HG03097 (cell line): ENCODE measurements at regions not wholly inside any gene's neighbourhood (a gene's known extent, or its start where the extent isn't known, plus 50 kb on each side); places are given as distances from the start of the nearest gene placed in this dataset.

Experiments
- ATAC-seq: cut with Tn5 transposase; IDR thresholded peaks from one replicate; pipeline ENCODE4 v1.9.1; 2021; ENCODE audit not compliant: unreplicated experiment, low FRiP score

DNA sequence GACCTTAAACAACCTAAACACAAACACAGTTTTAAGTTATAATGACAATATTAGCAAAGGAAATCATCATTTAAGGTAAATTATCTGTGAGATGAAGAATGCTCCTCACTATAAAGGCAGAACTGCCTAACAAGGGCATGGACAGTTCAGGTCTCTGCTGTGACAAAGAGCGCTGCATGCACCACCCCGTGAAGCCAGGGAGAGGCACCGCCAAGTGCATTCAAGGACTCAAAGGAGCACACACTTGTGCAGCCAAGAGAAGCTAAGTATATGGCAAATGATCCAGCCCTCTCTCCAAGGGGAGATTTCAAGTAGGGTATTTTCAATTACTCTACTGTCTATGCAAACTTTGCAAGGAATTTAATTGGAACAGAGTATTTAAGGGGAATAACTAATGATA lies 126.0 kb downstream of the RAP2A start:
- no peak for ATAC-seq

DNA sequence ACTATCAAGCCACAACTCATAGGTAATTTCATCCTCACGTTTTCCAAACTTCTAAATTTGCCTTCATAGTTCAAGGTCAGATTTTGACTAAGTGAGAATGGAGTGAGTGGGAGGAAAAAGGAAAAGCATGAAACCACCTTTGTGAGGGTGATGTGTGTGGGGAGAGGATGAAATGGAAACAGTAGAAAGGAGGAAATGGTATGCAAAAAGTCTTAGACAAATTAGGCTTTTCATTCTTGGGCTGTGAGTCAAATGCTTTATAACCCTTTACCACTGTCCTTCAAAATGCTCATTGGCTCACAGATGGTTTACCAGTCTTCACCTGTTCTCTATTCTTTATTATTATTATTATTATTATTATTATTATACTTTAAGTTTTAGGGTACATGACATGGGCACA lies 127.2 kb downstream of the RAP2A start:
- ATAC-seq, result no peak

DNA sequence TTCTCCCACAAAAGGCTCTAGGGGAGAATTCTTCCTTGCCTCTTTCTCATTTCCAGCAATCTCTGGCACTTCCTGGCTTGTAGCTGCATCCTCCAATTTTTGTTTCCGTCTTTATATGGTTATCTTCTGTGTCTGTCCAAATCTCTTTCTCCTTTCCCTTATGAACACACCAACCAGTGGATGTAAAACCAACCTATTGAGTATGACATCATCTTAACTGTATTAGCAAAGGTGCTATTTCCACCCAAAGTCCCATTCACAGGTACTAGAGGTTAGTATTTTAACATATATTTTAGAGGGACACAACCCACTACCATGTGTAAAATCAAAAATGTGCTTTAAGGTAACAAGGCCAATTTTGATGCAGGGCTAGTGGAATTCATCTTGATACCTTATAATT lies 129.0 kb downstream of the RAP2A start:
- no peak for ATAC-seq

DNA sequence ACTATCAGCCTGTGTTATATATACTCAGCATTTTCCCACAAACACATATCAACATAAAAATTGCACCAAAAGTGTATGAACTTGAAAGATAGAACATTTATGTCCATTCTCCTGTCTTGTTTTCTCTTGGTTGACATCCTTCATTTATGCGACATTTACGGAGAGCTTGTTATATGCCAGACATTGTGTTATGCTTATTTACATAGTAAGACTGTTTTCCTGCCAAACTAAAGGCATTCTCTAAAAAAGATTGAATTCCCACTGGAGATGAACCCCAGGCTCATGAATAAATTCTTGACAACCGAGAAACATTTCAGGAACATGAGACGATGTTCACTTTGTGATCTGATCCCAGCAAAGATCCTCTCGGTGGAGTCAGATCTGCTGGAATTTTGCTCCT lies 131.0 kb downstream of the RAP2A start:
- ATAC-seq, result no peak

DNA sequence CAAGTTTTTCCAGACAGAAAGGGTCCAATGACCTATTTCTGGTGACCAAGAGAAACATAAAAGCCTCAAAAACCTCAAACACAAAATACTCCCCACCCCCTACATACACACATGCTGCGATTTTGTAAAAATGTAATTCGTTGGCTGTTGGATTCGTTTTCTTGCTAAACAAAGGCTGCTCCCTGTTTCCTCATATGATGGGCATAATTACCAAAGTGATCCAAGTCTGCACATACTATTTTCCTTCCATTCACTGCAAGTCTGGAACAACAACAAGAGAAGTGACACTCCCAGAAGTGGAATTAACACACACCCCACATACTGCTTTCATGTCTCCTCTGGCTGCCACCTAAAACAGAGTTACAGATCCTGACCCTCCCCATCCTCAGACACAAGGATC lies 131.9 kb downstream of the RAP2A start:
- no peak for ATAC-seq

DNA sequence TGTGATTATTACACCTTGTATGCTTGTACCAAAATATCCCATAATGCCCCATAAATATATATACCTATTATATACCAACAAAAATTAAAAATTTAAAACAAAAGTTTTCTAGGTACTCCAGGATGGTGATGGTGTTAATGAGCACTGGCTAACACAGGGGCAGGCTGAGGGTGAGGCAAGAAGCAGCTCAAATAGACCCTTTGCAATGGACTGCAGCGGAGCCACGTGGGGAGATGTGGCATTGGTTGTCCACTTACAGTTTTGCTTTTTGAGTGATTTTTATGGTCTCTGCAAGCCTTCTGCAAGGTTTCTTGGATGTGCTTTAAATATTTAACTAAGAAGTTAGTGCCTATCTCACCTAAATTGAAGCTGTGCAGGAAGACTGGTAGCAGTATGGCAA lies 132.9 kb downstream of the RAP2A start:
- no peak for ATAC-seq

DNA sequence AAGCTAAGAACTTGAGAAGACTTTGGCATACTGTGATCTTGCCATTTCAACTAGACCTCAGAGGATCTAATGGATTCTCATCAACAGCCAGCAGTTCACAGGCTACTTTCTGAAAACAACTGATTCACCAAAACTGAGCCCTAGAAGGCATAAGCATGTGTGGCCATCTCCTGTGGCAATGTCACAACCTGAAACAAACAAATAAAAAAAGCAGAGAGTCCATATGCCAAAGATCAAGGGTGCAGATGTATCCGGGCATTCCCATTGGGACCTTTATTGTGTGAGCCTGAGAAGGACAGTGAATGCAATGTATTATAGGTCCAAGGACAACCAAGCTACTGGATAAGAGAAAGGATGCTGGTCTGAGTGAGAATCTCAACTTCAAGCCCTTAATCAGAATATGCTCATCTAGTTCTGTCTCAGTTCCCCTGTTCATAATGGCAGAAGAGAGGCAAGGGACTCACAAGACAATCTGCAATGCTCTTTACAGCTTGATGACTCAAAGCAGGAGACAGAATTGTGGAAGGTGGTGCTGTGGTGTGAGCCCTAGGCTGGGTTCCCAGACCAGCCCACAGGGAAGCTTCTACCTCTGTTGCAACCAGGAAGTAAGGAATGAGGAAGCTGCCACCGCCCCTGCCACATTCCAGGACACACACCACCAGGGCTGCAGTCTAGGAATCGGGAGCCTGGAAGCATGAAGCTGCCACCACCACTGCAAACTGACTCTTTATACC lies 133.7 kb downstream of the RAP2A start:
- ATAC-seq, result peak; percentile 88

DNA sequence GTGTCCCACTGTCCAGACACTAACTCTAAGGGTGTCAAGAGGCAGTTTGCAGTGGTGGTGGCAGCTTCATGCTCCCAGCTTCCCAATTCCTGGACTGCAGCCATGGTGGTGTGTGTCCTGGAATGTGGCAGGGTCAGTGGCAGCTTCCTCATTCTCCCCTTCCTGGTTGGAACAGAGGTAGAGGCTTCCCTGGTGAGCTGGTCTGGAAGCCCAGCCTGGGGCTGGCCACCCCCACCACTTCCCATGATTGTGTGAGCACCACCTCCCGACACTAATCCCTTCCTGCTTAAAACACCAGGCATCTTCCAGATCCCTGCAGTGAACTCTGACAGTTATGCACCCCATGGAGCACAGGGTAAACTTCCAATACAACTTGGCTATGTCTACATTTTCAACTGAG lies 134.9 kb downstream of the RAP2A start:
- ATAC-seq, result no peak

DNA sequence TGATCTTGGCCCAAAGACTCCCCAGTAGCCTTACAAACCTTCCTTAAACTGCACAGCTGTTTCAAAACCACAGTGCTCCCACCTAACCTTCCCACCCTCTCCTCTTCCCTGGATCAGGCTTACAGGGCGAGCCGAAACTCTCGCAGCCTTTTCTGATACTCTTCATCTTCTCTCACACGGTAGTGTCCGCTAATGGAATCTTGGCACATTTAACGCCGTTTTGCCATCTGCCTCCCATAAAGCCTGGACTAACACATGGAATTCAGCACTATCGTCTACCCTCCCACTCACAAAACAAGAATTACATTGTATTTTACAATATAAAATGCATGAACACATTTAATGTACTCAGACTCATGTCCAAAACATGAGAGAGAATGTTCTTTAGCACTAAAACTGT lies 135.9 kb downstream of the RAP2A start:
- no peak for ATAC-seq

DNA sequence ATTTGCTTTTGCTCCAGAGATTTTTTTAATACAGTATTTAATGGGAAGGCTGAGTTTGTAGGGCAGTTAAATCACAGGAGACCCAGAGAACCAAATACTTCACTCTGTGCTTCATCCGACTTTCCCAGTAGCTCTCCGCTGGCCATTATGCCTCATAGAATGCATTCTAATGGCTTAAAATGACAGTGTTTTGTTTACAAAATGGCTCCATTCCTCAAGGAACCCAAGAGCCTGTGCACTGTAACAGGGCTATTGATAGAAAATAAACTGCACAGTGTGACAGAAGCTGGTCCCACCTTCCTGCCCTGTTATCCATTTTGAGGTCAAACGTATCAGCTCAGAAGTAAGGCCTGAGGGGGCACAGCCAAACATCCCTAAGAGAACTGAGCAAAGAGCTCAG lies 136.5 kb downstream of the RAP2A start:
- ATAC-seq, result no peak

DNA sequence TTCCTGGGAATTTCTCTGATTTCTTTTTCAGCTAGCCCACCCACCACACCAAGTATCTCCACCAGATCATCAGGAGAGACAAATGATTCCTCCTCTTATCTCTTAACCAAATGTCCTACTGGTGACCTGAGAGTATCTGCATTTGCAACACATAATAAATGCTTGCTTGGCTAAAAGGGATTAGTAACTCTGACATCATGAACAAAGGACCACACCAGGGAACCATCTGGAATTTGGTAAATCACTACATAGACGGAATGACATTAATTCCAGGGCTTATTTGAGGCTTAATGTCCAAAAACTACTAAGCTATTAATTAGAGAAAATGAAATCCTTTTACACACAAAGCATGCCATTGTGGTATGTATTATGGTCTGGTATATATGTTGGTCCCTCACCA lies 139.0 kb downstream of the RAP2A start:
- ATAC-seq, result no peak

DNA sequence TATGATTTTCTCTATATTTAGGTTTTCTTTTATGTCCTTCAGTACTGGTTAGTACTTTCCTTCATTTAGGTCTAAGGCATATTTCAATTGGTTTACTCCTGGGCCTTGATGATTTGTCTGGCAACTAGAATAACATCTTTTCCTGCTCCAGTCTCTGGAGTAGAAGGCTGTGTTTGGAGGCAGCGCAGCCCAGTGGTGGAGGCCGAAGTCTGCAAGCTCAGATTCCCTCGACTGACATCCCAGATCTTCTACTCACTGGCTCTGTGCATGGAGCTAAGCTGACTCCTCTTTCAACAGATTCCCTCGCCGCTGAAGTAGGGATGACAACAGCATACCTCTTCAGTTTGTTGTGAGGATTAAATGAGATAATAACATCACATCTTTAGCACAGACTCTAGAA lies 141.0 kb downstream of the RAP2A start:
- no peak for ATAC-seq

DNA sequence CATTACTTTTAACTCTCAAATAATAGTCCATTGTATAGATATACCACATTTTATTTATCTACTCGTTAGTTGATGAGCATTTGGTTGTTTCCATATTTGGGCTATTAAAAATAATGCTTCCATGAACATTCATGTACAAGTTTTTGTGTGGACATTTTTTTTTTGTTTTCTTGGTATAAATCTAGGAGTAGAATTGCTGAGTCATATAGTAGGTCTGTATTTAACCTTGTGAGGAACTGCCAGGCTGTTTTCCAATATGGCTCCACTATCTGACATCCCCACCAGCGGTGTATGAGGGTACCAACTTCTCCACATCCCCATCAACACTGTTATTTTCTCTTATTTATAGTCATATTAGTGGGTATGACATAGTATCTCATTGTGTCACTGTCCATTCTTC lies 143.1 kb downstream of the RAP2A start:
- no peak for ATAC-seq

DNA sequence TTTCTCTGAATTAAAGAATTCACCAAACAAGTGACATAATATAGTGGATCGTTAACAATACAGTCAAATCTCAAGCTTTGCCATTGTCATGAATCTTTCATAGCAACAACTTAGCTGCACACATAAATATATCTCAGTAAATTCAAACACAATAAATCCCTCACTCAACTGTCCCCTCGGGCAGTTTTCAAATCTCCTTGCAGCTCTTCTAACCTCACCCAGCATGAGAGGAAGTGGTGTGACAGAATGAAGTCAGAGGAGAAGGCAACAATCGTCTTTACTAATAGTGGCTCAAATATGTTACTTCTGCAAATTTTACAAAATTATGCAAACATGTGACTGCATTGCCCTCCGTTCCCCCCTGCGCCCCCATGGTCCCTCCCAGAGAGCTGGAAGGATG lies 148.2 kb downstream of the RAP2A start:
- ATAC-seq, result no peak

DNA sequence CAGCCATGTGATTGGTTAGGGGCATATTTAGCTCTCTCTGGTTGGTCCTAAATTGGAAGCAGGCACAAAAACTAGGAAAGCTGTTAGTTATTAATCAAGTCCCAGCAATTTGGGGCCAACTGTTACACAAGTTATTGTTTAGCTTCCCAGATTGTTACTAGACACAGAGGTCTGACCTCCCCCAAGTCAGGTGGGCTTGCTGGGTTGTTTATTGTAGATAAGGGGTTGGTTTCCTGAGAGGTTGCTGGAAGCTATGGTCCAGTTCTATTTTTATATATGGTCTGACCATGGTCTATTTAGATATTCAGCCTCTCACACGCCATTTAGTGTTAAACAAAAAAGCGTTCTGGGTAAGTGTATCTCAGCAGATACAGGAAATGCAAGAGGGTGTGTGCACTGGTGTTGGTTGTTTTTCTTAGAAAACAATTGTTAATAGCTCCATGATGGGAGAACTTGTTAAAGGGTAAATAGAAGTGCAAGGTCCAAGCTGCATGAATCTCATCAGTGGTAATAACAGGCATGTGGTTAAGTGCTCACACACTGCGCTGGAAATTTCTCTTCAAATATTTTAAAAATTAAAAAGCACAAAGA lies 150.0 kb downstream of the RAP2A start:
- ATAC-seq, result no peak

DNA sequence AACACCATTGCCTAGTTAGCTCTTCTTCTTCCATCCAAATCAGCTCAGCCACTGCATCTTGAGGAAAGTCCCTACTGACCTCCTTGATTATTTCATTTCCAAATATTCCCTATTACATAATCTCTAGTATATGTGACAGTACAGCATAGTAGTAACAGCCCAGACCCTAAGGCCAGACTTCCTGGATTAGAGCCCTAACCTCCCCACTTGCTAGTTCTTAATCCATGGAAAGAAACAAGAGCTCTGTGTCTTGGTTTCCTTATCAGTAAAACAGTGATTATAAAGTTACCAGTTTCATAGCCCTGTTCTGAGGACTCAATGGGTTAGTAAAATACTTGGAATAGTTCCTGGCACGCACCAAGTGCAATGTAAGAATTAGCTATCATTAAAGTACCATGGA lies 153.0 kb downstream of the RAP2A start:
- ATAC-seq, result no peak

DNA sequence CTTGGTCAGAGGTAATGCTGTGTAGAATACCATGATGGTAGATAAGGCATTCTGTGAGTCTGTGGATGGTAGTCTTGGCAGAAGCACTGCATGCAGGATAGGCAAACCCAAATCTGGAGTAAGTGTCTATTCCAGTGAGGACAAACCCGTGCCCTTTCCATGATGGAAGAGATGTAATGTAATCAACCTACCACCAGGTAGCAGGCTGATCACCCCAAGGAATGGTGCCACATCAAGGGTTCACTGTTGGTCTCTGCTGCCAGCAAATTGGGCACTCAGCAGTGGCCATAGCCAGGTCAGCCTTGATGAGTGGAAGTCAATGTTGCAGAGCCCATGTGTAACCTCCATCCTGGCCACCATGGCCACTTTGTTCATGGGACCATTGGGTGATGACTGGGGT lies 155.0 kb downstream of the RAP2A start:
- no peak for ATAC-seq

DNA sequence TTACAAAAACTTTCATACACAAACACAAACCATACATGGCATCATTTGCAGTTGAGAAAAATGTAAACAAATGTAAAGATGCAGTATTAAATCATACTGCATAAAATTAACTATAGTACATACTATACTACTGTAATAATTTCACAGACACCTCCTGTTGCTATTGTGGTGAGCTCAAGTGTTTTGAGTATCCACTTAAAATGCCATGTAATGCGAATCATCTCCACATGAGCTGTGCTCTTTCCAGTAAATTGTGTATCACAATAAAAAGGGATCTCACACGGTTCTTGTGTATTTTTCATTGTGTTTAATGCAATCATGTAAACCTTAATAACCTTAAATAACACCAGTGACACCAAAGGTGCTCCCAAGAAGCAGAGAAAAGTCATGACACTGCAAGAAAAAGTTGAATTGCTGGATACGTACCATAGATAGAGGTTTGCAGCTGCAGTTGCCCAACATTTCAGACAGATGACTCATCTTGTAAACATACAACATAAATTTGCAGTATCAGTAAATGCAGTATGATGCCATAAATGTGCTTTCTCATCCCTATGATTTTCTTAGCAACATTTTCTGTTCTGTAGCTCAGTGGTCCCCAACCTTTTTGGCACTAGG lies 166.6 kb downstream of the RAP2A start:
- ATAC-seq, result no peak

DNA sequence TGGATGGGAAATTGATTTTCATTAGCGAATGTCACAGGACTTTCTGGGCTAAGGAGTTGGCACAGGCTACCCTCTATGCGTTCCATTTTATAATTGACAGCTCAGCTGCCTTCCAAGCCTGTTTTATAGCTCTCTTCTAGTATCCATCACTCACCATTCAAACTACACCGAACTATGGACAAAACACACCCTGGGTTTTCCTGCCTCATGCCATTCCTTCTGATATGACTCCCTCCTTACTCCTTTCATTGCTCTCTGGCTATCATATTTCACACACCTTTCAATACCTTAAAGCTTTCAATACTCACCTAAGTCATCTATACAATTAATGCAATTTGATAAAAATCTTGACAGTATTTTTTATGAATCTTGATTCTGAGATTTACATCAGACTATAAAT lies 181.3 kb downstream of the RAP2A start:
- ATAC-seq, result no peak

DNA sequence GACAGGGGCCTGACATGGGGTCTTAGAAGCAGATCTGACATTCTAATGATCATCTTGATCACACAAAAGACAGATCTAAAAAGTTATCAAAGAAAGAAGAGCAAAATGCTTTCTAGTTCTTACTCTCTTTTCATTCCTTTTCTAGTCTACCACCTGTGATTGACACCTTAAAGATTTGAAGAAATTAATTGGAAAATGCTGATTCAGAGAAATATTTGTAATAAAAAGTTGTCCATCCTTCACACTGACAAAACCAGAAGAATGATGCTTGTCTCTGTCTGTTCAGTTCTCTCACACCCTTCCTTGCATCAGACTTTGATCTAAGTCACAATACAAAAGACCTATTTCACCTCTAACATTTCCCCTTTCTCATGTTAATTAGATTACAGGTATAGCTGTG lies 182.4 kb downstream of the RAP2A start:
- no peak for ATAC-seq

DNA sequence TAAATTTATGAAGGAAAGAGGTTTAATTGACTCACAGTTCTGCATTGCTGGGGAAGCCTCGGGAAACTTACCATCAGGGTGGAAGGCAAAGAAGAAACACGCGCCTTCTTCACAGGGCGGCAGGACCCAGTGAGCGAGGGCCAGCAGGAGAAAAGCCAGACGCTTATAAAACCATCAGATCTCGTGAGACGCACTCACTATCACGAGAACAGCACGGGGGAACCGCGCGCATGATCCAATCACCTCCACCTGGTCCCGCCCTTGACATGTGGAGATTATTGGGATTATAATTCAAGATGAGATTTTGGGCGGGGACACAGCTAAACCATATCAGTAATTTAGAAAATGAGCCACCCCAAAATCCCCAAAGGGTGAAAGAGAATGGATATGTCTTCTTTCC lies 187.1 kb downstream of the RAP2A start:
- no peak for ATAC-seq

DNA sequence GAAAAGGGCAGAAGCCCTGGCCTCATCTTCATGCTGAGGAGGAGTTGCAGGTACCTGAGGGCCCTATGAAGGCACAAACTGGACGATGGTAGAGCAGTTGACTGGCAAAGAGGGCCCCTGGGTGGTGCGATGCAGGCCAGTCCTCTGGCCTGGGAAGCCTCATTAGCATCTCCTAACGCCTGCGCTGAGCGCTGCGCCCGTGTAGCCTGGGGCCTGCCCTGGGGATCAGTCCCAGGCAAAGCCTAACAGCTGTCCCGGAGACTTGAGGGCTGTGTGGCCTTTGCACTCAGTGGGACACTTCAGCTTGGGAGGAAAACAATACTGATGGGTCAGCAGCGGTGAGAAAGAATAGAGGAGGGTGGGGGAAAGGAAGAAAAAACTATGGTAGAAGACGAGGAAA lies 187.7 kb downstream of the RAP2A start:
- ATAC-seq, result no peak
